ENCODE measurements at regions not wholly inside any gene's neighbourhood (a gene's known extent, or its start where the extent isn't known, plus 50 kb on each side); places are given as distances from the start of the nearest gene placed in this dataset.

GRCh38 chr10:4334871-4335270, 491.1 kb upstream of the AKR1E2 start:
- CTCF ChIA-PET = no interaction called here
- POLR2A ChIA-PET = no interaction called here

GRCh38 chr10:4334015-4334414, 492.0 kb upstream of the AKR1E2 start:
- CTCF ChIA-PET = no interaction called here
- H3K9me3 ChIP-seq (ENCODE audit: control insufficient read depth, insufficient read depth, low read depth, low read length) = no peaks in the 10 kb centered on the region

More at GRCh38 chr10:4334871-4335270, 491.1 kb upstream of the AKR1E2 start:
- no peak overlapping the region for H3K4me3 ChIP-seq (ENCODE audit: low read depth, low read length)
- no peaks in the 10 kb centered on the region; the same call in 1 of the 2 replicates for H3K4me1 ChIP-seq (ENCODE audit: control insufficient read depth, insufficient read depth, low read length)
- no peak overlapping the region for H3K27ac ChIP-seq (ENCODE audit: extremely low read depth, low read depth, low read length)
- TF ChIP-seq ZNF157 (tag by site-specific recombination; IDR thresholded peaks at IDR 0.05) (no peak), HOXA7 (CRISPR knock-in tag; IDR thresholded peaks at IDR 0.05; ENCODE audit: borderline replicate concordance) (no peak), ZNF707 (tag by site-specific recombination; IDR thresholded peaks at IDR 0.05) (no peak), BCL6B (tag by site-specific recombination; IDR thresholded peaks at IDR 0.05) (no peak), ZFP69B (tag by site-specific recombination; IDR thresholded peaks at IDR 0.05) (no peak), ZNF701 (tag by site-specific recombination; IDR thresholded peaks at IDR 0.05) (no peak), ZXDB (tag by site-specific recombination; IDR thresholded peaks at IDR 0.05) (no peak), ZNF175 (tag by site-specific recombination; IDR thresholded peaks at IDR 0.05) (no peak), ZSCAN30 (tag by site-specific recombination; IDR thresholded peaks at IDR 0.05) (no peak), ZBTB7A (tag by site-specific recombination; IDR thresholded peaks at IDR 0.05; ENCODE audit: low read depth) (no peak), ZNF37A (tag by site-specific recombination; IDR thresholded peaks at IDR 0.05) (no peak), ZFP3 (tag by site-specific recombination; IDR thresholded peaks at IDR 0.05; ENCODE audit: low read depth) (no peak)
- H3K36me3 ChIP-seq (ENCODE audit: control insufficient read depth in 2 of 2, insufficient read depth in 1 of 2, low read length in 2 of 2) = no peaks in the 10 kb centered on the region
- H3K9me3 ChIP-seq (ENCODE audit: control insufficient read depth, insufficient read depth, low read depth, low read length) = no peaks in the 10 kb centered on the region

GRCh38 chr10:4333459-4333894, 492.5 kb upstream of the AKR1E2 start:
- no peaks in the 10 kb centered on the region for H3K9me3 ChIP-seq (ENCODE audit: control insufficient read depth, insufficient read depth, low read depth, low read length)

More at GRCh38 chr10:4334015-4334414, 492.0 kb upstream of the AKR1E2 start:
- Histone ChIP-seq H3K27ac (ENCODE audit: extremely low read depth, low read depth, low read length) (no peak overlapping the region), H3K36me3 (ENCODE audit: control insufficient read depth in 2 of 2, insufficient read depth in 1 of 2, low read length in 2 of 2) (no peaks in the 10 kb centered on the region), H3K4me3 (ENCODE audit: low read depth, low read length) (no peak overlapping the region), H3K4me1 (ENCODE audit: control insufficient read depth, insufficient read depth, low read length) (no peaks in the 10 kb centered on the region; the same call in 1 of the 2 replicates)
- TF ChIP-seq ZNF221 (tag by site-specific recombination; IDR thresholded peaks at IDR 0.05; ENCODE audit: borderline replicate concordance) (no peak), PRDM1 (tag by site-specific recombination; IDR thresholded peaks at IDR 0.05) (peak; percentile 85), ZNF629 (tag by site-specific recombination; IDR thresholded peaks at IDR 0.05) (no peak), ZNF549 (tag by site-specific recombination; IDR thresholded peaks at IDR 0.05) (no peak), ZNF704 (tag by site-specific recombination; IDR thresholded peaks at IDR 0.05) (no peak)
- POLR2A ChIA-PET = no interaction called here

More at GRCh38 chr10:4333459-4333894, 492.5 kb upstream of the AKR1E2 start:
- Histone ChIP-seq H3K27ac (ENCODE audit: extremely low read depth, low read depth, low read length) (no peak overlapping the region), H3K4me1 (ENCODE audit: control insufficient read depth, insufficient read depth, low read length) (no peaks in the 10 kb centered on the region; the same call in 1 of the 2 replicates), H3K4me3 (ENCODE audit: low read depth, low read length) (no peak overlapping the region), H3K36me3 (ENCODE audit: control insufficient read depth in 2 of 2, insufficient read depth in 1 of 2, low read length in 2 of 2) (no peaks in the 10 kb centered on the region)
- TF ChIP-seq ZNF202 (tag by site-specific recombination; IDR thresholded peaks at IDR 0.05; ENCODE audit: borderline replicate concordance) (0 out of 2 replicates have a peak, but pooled peaks have one; percentile 12), SCRT2 (tag by site-specific recombination; IDR thresholded peaks at IDR 0.05) (no peak), ZNF280C (tag by site-specific recombination; IDR thresholded peaks at IDR 0.05) (0 out of 2 replicates have a peak, but pooled peaks have one; percentile 32)
- CTCF ChIA-PET = no interaction called here
- POLR2A ChIA-PET = no interaction called here
